Fibroblast of skin of left biceps (primary cell): ENCODE measurements at regions not wholly inside any gene's neighbourhood (a gene's known extent, or its start where the extent isn't known, plus 50 kb on each side); places are given as distances from the start of the nearest gene placed in this dataset.

ENCODE experiments used
- DNase-seq, 2 experiments: peaks; one replicate each; pipeline ENCODE4 v3.0.0-alpha.2; 2013; ENCODE audit warnings: low read depth in 2 of 2

- no peak for DNase-seq
These were observed 99.8 kb upstream of the ROPN1 start for GRCh38 chr3:124091716-124092115.

- peak; percentile 67 to 75 for DNase-seq
These were observed 100.9 kb upstream of the ROPN1 start for GRCh38 chr3:124092811-124093210.

- no peak for DNase-seq
These were observed 102.6 kb upstream of the ROPN1 start for GRCh38 chr3:124094496-124094895.

- no peak for DNase-seq
These were observed 105.6 kb upstream of the ROPN1 start for GRCh38 chr3:124097362-124098131.

GRCh38 chr3:124101643-124102042 lies 109.7 kb upstream of the ROPN1 start:
- DNase-seq = no peak

GRCh38 chr3:124107104-124107890 lies 115.4 kb upstream of the ROPN1 start:
- peak in 1 of 2 experiments; percentile 40 for DNase-seq

- no peak for DNase-seq
These were observed 116.5 kb upstream of the ROPN1 start for GRCh38 chr3:124108446-124108845.

GRCh38 chr3:124113485-124113884 lies 121.6 kb upstream of the ROPN1 start:
- no peak for DNase-seq

- DNase-seq = no peak
These were observed 123.4 kb upstream of the ROPN1 start for GRCh38 chr3:124115279-124115678.

- no peak for DNase-seq
These were observed 124.0 kb upstream of the ROPN1 start for GRCh38 chr3:124115956-124116355.

- no peak for DNase-seq
These were observed 125.0 kb upstream of the ROPN1 start for GRCh38 chr3:124116906-124117305.

GRCh38 chr3:124117486-124117885 lies 125.6 kb upstream of the ROPN1 start:
- DNase-seq = no peak

- DNase-seq = no peak
These were observed 126.5 kb upstream of the ROPN1 start for GRCh38 chr3:124118397-124118796.

GRCh38 chr3:124119056-124119716 lies 127.3 kb upstream of the ROPN1 start:
- DNase-seq = peak; percentile 71 to 72

GRCh38 chr3:124121379-124122312 lies 129.7 kb upstream of the ROPN1 start:
- DNase-seq = no peak

GRCh38 chr3:124125315-124125714 lies 133.4 kb upstream of the ROPN1 start:
- no peak for DNase-seq

- no peak for DNase-seq
These were observed 134.6 kb upstream of the ROPN1 start for GRCh38 chr3:124126436-124127023.

- no peak for DNase-seq
These were observed 139.2 kb upstream of the ROPN1 start for GRCh38 chr3:124131158-124131557.

GRCh38 chr3:124131580-124131979 lies 139.7 kb upstream of the ROPN1 start:
- DNase-seq = no peak

- DNase-seq = no peak
These were observed 140.9 kb upstream of the ROPN1 start for GRCh38 chr3:124132813-124133212.

GRCh38 chr3:124133366-124133940 lies 141.5 kb upstream of the ROPN1 start:
- no peak for DNase-seq
